SK-N-SH (cell line): ENCODE measurements at regions not wholly inside any gene's neighbourhood (a gene's known extent, or its start where the extent isn't known, plus 50 kb on each side); places are given as distances from the start of the nearest gene placed in this dataset.

Source experiments
- CTCF ChIA-PET: fragments of 300-600, 350-600 bp; formaldehyde crosslinking; extraction: SDS; loops from one replicate; lab custom pipeline; 2021; lab: Yijun Ruan, JAX
- POLR2A ChIA-PET: fragments of 350-600 bp; sonication (Branson Sonifier 250); formaldehyde crosslinking; extraction: SDS; loops from one replicate; lab custom pipeline; 2020; ENCODE audit warnings: antibody characterized with exemption, inconsistent platforms; lab: Yijun Ruan, JAX
- DNase-seq: peaks from one replicate; pipeline ENCODE4 v3.0.0; 2012
- H2AFZ ChIP-seq: fragments of 200-600 bp; sonication (generic); 2 replicates; pipeline ENCODE4 v1.8.1; 2016; ENCODE audit warnings: antibody characterized with exemption, mild to moderate bottlenecking, low read depth
- H3F3A ChIP-seq: fragments of 200-600 bp; sonication (generic); replicated peaks from 2 replicates; pipeline ENCODE3; 2016; ENCODE audit warnings: antibody characterized with exemption, mild to moderate bottlenecking; ENCODE audit not compliant: insufficient read depth
- H3K27ac ChIP-seq, 2 experiments: fragments of 200-500 bp in 1 of 2; fragments of 200-600 bp in 1 of 2; sonication (Bioruptor generic) in 1 of 2; sonication (generic), shearing (Covaris generic) in 1 of 2; 2 replicates each; pipeline versions ENCODE4 v1.5.1 to v1.6.1; 2014 to 2016; ENCODE audit warnings: low read depth in 2 of 2, inconsistent platforms in 1 of 2, low read length in 1 of 2, mild to moderate bottlenecking in 1 of 2, mixed read lengths in 1 of 2
- H3K27me3 ChIP-seq: fragments of 200-600 bp; sonication (generic), shearing (Covaris generic); 2 replicates; pipeline ENCODE4 v1.6.1; 2016; ENCODE audit warnings: mixed run types; ENCODE audit not compliant: insufficient read depth
- H3K36me3 ChIP-seq, 2 experiments: fragments of 200-500 bp in 1 of 2; fragments of 200-600 bp in 1 of 2; sonication (Bioruptor generic) in 1 of 2; sonication (generic) in 1 of 2; replicated peaks in 1 of 2; 2 replicates each; pipeline versions ENCODE3 to v1.5.1; 2014 to 2016; ENCODE audit warnings: low read length in 1 of 2, mild to moderate bottlenecking in 1 of 2; ENCODE audit not compliant: insufficient read depth in 2 of 2, control insufficient read depth in 1 of 2
- H3K4me1 ChIP-seq, 2 experiments: fragments of 200-500 bp in 1 of 2; fragments of 200-600 bp in 1 of 2; sonication (Bioruptor generic) in 1 of 2; sonication (generic), shearing (Covaris generic) in 1 of 2; 2 replicates each; pipeline versions ENCODE4 v1.5.1 to v1.6.1; 2014 to 2016; ENCODE audit warnings: low read depth in 1 of 2, low read length in 1 of 2, mixed run types in 1 of 2; ENCODE audit not compliant: insufficient read depth in 2 of 2, control insufficient read depth in 1 of 2
- H3K4me2 ChIP-seq: fragments of 200-600 bp; sonication (generic), shearing (Covaris generic); 2 replicates; pipeline ENCODE4 v1.6.1; 2017; ENCODE audit warnings: mixed run types
- H3K4me3 ChIP-seq, 2 experiments: fragments of 200-500 bp in 1 of 2; fragments of 200-600 bp in 1 of 2; sonication (Bioruptor generic) in 1 of 2; sonication (generic), shearing (Covaris generic) in 1 of 2; 2 replicates each; pipeline versions ENCODE4 v1.5.1 to v1.8.1; 2014 to 2016; ENCODE audit warnings: low read depth in 2 of 2, inconsistent platforms in 1 of 2, low read length in 1 of 2, mild to moderate bottlenecking in 1 of 2, mixed read lengths in 1 of 2, moderate library complexity in 1 of 2
- H3K79me2 ChIP-seq: fragments of 200-600 bp; sonication (generic); 2 replicates; pipeline ENCODE4 v1.8.1; 2017; ENCODE audit warnings: mild to moderate bottlenecking; ENCODE audit not compliant: insufficient read depth
- H3K9ac ChIP-seq: fragments of 200-600 bp; sonication (generic); 2 replicates; pipeline ENCODE4 v1.6.1; 2017; ENCODE audit warnings: mixed run types
- H3K9me2 ChIP-seq: fragments of 200-600 bp; sonication (generic); 2 replicates; pipeline ENCODE4 v1.6.1; 2017; ENCODE audit warnings: mixed run types
- H3K9me3 ChIP-seq: fragments of 200-600 bp; sonication (generic); 2 replicates; pipeline ENCODE4 v1.6.1; 2017; ENCODE audit warnings: mixed run types, mild to moderate bottlenecking, moderate library complexity
- H4K20me1 ChIP-seq: fragments of 200-600 bp; sonication (generic); 2 replicates; pipeline ENCODE4 v1.6.1; 2017; ENCODE audit warnings: mild to moderate bottlenecking, mixed run types; ENCODE audit not compliant: insufficient read depth
- EP300 ChIP-seq, 2 experiments: IDR thresholded peaks; 2 replicates each; pipeline versions ENCODE4 v1.4.0 to v1.6.1; 2012; ENCODE audit warnings: borderline replicate concordance in 1 of 2, low read depth in 1 of 2, low read length in 1 of 2
- FOSL2 ChIP-seq: IDR thresholded peaks from 2 replicates; pipeline ENCODE4 v1.4.0; 2012; ENCODE audit warnings: low read depth, mild to moderate bottlenecking, moderate library complexity, borderline replicate concordance
- FOXJ3 ChIP-seq: sonication (generic); formaldehyde crosslinking; IDR thresholded peaks from 2 replicates; pipeline ENCODE4 v1.5.1; 2020; ENCODE audit warnings: mild to moderate bottlenecking, missing genetic modification reagents
- FOXM1 ChIP-seq: IDR thresholded peaks from 2 replicates; pipeline ENCODE4 v1.4.0; 2012; ENCODE audit warnings: low read depth, mild to moderate bottlenecking
- IRF3 ChIP-seq: fragments of 150-350 bp; IDR thresholded peaks from 2 replicates; pipeline ENCODE4 v1.6.1; 2016; ENCODE audit warnings: mild to moderate bottlenecking, low read depth, low read length
- MEF2A ChIP-seq: IDR thresholded peaks from 2 replicates; pipeline ENCODE4 v1.4.0; 2012; ENCODE audit warnings: low read depth, borderline replicate concordance
- MXI1 ChIP-seq: IDR thresholded peaks from 2 replicates; pipeline ENCODE4 v1.6.1; 2012; ENCODE audit warnings: mild to moderate bottlenecking, low read depth, low read length, improper control_type of control experiment
- NRF1 ChIP-seq: IDR thresholded peaks from 2 replicates; pipeline ENCODE4 v1.6.1; 2012; ENCODE audit warnings: low read depth, mild to moderate bottlenecking, low read length
- RAD21 ChIP-seq: IDR thresholded peaks from 2 replicates; pipeline ENCODE4 v1.6.1; 2012; ENCODE audit warnings: mild to moderate bottlenecking, low read length
- SMC3 ChIP-seq: IDR thresholded peaks from 2 replicates; pipeline ENCODE4 v1.6.1; 2012; ENCODE audit warnings: low read depth, low read length, improper control_type of control experiment
- YY1 ChIP-seq: IDR thresholded peaks from 2 replicates; pipeline ENCODE4 v1.4.0; 2012; ENCODE audit warnings: low read depth, mild to moderate bottlenecking
- WGBS: methylation state at CpG from one replicate; pipeline ENCODE4 v1.1.6; 2017; ENCODE audit warnings: low lambda C conversion rate; 5-methylcytosine and 5-hydroxymethylcytosine counted together
- TF ChIP-seq, protein P1 (sequence below): IDR thresholded peaks from 2 replicates; pipeline ENCODE4 v1.6.1; 2012; ENCODE audit warnings: mild to moderate bottlenecking, low read depth, low read length, moderate library complexity
- TF ChIP-seq, protein P2 (sequence below): IDR thresholded peaks from 2 replicates; pipeline ENCODE4 v1.4.0; 2012; ENCODE audit warnings: low read depth
- TF ChIP-seq, protein P3 (sequence below): IDR thresholded peaks from 2 replicates; pipeline ENCODE4; 2012
- TF ChIP-seq, protein P4 (sequence below): IDR thresholded peaks from 2 replicates; pipeline ENCODE4 v1.4.0; 2012; ENCODE audit warnings: low read depth, borderline replicate concordance

GRCh38 chr10:88065383-88066049 lies 202.1 kb downstream of the PTEN start:
- Histone ChIP-seq H3K79me2 (no peaks in the 10 kb centered on the region), H3K27ac (peak overlapping the region in 1 of 2 experiments; percentile 98; a peak in 2 of 4 replicates), H3K9ac (no peak overlapping the region), H4K20me1 (no peaks in the 10 kb centered on the region), H3F3A (no peaks in the 10 kb centered on the region), H3K4me2 (no peak overlapping the region), H3K9me3 (no peaks in the 10 kb centered on the region), H3K36me3 (no peaks in the 10 kb centered on the region), H3K4me1 (peaks cover 6 to 43% of the 10 kb centered on the region in 2 experiments; a peak in 3 of 4 replicates), H3K9me2 (no peaks in the 10 kb centered on the region), H3K4me3 (no peak overlapping the region; a peak in 1 of 4 replicates), H3K27me3 (no peaks in the 10 kb centered on the region), H2AFZ (no peak overlapping the region)
- ChIA-PET CTCF (interaction anchor here (0.7 to 2.1 kb wide), 4 partner anchors 16 to 930 kb away, joined by 3 to 11 read pairs (median 3); no protein-coding TSS in a partner anchor), POLR2A (interaction anchor here (0.9 to 1.2 kb wide), 3 partner anchors 21 to 203 kb away, joined by 3 read pairs; no protein-coding TSS in a partner anchor)
- no peak for DNase-seq
- 83% methylated on average over 5 of the region's 5 CpGs for WGBS
- TF ChIP-seq IRF3, result no peak
- no peak for TF ChIP-seq FOXM1
- no peak for TF ChIP-seq NRF1
- TF ChIP-seq, protein P1, sequence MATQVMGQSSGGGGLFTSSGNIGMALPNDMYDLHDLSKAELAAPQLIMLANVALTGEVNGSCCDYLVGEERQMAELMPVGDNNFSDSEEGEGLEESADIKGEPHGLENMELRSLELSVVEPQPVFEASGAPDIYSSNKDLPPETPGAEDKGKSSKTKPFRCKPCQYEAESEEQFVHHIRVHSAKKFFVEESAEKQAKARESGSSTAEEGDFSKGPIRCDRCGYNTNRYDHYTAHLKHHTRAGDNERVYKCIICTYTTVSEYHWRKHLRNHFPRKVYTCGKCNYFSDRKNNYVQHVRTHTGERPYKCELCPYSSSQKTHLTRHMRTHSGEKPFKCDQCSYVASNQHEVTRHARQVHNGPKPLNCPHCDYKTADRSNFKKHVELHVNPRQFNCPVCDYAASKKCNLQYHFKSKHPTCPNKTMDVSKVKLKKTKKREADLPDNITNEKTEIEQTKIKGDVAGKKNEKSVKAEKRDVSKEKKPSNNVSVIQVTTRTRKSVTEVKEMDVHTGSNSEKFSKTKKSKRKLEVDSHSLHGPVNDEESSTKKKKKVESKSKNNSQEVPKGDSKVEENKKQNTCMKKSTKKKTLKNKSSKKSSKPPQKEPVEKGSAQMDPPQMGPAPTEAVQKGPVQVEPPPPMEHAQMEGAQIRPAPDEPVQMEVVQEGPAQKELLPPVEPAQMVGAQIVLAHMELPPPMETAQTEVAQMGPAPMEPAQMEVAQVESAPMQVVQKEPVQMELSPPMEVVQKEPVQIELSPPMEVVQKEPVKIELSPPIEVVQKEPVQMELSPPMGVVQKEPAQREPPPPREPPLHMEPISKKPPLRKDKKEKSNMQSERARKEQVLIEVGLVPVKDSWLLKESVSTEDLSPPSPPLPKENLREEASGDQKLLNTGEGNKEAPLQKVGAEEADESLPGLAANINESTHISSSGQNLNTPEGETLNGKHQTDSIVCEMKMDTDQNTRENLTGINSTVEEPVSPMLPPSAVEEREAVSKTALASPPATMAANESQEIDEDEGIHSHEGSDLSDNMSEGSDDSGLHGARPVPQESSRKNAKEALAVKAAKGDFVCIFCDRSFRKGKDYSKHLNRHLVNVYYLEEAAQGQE, result no peak
- TF ChIP-seq RAD21, result no peak
- TF ChIP-seq, protein P2, sequence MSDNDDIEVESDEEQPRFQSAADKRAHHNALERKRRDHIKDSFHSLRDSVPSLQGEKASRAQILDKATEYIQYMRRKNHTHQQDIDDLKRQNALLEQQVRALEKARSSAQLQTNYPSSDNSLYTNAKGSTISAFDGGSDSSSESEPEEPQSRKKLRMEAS, result no peak
- no peak for TF ChIP-seq MXI1
- TF ChIP-seq MEF2A, result no peak
- TF ChIP-seq FOXJ3 (CRISPR knock-in tag), result no peak
- TF ChIP-seq, protein P3, sequence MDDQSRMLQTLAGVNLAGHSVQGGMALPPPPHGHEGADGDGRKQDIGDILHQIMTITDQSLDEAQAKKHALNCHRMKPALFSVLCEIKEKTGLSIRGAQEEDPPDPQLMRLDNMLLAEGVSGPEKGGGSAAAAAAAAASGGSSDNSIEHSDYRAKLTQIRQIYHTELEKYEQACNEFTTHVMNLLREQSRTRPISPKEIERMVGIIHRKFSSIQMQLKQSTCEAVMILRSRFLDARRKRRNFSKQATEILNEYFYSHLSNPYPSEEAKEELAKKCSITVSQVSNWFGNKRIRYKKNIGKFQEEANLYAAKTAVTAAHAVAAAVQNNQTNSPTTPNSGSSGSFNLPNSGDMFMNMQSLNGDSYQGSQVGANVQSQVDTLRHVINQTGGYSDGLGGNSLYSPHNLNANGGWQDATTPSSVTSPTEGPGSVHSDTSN, result no peak
- no peak for TF ChIP-seq SMC3
- TF ChIP-seq FOSL2, result no peak
- TF ChIP-seq YY1, result no peak
- TF ChIP-seq, protein P4, sequence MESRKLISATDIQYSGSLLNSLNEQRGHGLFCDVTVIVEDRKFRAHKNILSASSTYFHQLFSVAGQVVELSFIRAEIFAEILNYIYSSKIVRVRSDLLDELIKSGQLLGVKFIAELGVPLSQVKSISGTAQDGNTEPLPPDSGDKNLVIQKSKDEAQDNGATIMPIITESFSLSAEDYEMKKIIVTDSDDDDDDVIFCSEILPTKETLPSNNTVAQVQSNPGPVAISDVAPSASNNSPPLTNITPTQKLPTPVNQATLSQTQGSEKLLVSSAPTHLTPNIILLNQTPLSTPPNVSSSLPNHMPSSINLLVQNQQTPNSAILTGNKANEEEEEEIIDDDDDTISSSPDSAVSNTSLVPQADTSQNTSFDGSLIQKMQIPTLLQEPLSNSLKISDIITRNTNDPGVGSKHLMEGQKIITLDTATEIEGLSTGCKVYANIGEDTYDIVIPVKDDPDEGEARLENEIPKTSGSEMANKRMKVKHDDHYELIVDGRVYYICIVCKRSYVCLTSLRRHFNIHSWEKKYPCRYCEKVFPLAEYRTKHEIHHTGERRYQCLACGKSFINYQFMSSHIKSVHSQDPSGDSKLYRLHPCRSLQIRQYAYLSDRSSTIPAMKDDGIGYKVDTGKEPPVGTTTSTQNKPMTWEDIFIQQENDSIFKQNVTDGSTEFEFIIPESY, result no peak
- TF ChIP-seq EP300 (IDR thresholded peaks at IDR 0.05; ENCODE audit: borderline replicate concordance in 1 of 2, low read depth in 1 of 2, low read length in 1 of 2), result no peak
